ENCODE measurements at regions not wholly inside any gene's neighbourhood (a gene's known extent, or its start where the extent isn't known, plus 50 kb on each side); places are given as distances from the start of the nearest gene placed in this dataset.

DNA sequence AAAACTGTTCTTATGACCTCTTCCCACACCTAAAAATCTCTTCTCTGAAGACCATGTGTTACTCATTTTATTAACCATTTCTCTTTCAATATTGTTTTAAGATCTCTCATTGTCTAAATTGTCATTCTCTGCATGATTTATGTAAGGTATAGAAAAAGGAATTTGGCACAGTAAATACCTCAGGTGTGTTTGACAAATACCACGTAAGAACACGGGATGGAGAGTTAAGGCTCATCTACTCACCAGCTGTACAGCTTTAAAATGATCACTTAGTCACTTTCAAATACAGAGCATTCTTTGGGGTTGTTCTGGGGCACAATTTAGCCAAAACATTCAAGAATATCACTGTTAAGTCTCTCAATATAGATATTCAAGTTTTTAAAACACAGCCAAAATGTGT is 627.1 kb downstream of the MCTP2 start:
- TF ChIP-seq, protein P1, sequence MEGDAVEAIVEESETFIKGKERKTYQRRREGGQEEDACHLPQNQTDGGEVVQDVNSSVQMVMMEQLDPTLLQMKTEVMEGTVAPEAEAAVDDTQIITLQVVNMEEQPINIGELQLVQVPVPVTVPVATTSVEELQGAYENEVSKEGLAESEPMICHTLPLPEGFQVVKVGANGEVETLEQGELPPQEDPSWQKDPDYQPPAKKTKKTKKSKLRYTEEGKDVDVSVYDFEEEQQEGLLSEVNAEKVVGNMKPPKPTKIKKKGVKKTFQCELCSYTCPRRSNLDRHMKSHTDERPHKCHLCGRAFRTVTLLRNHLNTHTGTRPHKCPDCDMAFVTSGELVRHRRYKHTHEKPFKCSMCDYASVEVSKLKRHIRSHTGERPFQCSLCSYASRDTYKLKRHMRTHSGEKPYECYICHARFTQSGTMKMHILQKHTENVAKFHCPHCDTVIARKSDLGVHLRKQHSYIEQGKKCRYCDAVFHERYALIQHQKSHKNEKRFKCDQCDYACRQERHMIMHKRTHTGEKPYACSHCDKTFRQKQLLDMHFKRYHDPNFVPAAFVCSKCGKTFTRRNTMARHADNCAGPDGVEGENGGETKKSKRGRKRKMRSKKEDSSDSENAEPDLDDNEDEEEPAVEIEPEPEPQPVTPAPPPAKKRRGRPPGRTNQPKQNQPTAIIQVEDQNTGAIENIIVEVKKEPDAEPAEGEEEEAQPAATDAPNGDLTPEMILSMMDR (IDR thresholded peaks at IDR 0.05) = no peak
- TF ChIP-seq POLR2A (IDR thresholded peaks at IDR 0.05) = no peak
- no peak for TF ChIP-seq EP300 (IDR thresholded peaks at IDR 0.05)
- TF ChIP-seq POLR2AphosphoS5 (IDR thresholded peaks at IDR 0.05) = no peak
